ENCODE measurements at regions not wholly inside any gene's neighbourhood (a gene's known extent, or its start where the extent isn't known, plus 50 kb on each side); places are given as distances from the start of the nearest gene placed in this dataset.

DNA sequence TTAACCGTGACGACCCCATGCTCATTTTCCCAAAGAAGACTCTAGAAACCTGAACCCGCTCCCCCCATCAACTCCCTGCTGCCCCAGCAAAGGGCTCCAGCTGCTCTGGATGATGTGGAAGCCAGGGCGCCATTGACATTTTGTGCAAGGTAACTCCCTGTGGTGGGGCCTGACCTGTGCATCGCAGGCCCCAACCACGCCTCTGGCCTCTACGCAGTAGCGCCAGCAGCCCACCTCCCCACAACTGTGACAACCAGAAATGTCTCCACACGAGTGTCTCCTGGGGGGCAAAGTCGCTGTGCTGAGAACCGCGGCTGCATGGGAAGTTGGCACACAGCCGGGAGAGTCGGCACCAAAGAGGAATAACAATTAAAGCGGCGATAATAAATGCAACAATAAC, 86.9 kb upstream of the PRR5 start:
- TF ChIP-seq, protein P1, sequence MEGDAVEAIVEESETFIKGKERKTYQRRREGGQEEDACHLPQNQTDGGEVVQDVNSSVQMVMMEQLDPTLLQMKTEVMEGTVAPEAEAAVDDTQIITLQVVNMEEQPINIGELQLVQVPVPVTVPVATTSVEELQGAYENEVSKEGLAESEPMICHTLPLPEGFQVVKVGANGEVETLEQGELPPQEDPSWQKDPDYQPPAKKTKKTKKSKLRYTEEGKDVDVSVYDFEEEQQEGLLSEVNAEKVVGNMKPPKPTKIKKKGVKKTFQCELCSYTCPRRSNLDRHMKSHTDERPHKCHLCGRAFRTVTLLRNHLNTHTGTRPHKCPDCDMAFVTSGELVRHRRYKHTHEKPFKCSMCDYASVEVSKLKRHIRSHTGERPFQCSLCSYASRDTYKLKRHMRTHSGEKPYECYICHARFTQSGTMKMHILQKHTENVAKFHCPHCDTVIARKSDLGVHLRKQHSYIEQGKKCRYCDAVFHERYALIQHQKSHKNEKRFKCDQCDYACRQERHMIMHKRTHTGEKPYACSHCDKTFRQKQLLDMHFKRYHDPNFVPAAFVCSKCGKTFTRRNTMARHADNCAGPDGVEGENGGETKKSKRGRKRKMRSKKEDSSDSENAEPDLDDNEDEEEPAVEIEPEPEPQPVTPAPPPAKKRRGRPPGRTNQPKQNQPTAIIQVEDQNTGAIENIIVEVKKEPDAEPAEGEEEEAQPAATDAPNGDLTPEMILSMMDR (IDR thresholded peaks at IDR 0.05) = no peak
- TF ChIP-seq POLR2A (IDR thresholded peaks at IDR 0.05) = no peak
- no peak for TF ChIP-seq EP300 (IDR thresholded peaks at IDR 0.05)
- no peak for TF ChIP-seq POLR2AphosphoS5 (IDR thresholded peaks at IDR 0.05)

Measured in suprapubic skin (tissue), 4 donors.